GM12873 (cell line): ENCODE measurements at regions not wholly inside any gene's neighbourhood (a gene's known extent, or its start where the extent isn't known, plus 50 kb on each side); places are given as distances from the start of the nearest gene placed in this dataset.

Experiments used
- CTCF ChIP-seq: IDR thresholded peaks from 2 replicates; pipeline ENCODE4 v1.5.1; 2012; ENCODE audit warnings: low read depth, mild to moderate bottlenecking, moderate library complexity, low read length, control low read depth; ENCODE audit not compliant: insufficient read depth; ENCODE audit errors: missing control alignments

- no peak for TF ChIP-seq CTCF
These were observed 464.4 kb downstream of the TAF11L14 start for GRCh38 chr5:18098691-18099090.

GRCh38 chr5:18099261-18099660 lies 465.0 kb downstream of the TAF11L14 start:
- no peak for TF ChIP-seq CTCF

GRCh38 chr5:18101532-18101931 lies 467.3 kb downstream of the TAF11L14 start:
- no peak for TF ChIP-seq CTCF

GRCh38 chr5:18102733-18103132 lies 468.5 kb downstream of the TAF11L14 start:
- TF ChIP-seq CTCF: no peak

- no peak for TF ChIP-seq CTCF
These were observed 471.2 kb downstream of the TAF11L14 start for GRCh38 chr5:18105449-18105848.

- no peak for TF ChIP-seq CTCF
These were observed 477.7 kb downstream of the TAF11L14 start for GRCh38 chr5:18111906-18112465.

- no peak for TF ChIP-seq CTCF
These were observed 479.5 kb downstream of the TAF11L14 start for GRCh38 chr5:18113721-18114120.
